Common myeloid progenitor, CD34-positive (primary cell): ENCODE measurements at regions not wholly inside any gene's neighbourhood (a gene's known extent, or its start where the extent isn't known, plus 50 kb on each side); places are given as distances from the start of the nearest gene placed in this dataset.

Experiments
- CTCF ChIA-PET: fragments of 350-600 bp; sonication (Branson Sonifier 250); formaldehyde crosslinking; loops from one replicate; lab custom pipeline; 2021; ENCODE audit warnings: antibody characterized with exemption; lab: Charles Lee
- POLR2A ChIA-PET: fragments of 350-600 bp; sonication (Branson Sonifier 250); formaldehyde crosslinking; loops from one replicate; lab custom pipeline; 2021; ENCODE audit warnings: antibody characterized with exemption; lab: Charles Lee
- DNase-seq, 3 donors: peaks; one replicate each; pipeline versions ENCODE4 v3.0.0 to v3.0.0-alpha.2; 2013
- H3K27ac ChIP-seq, 2 experiments: 1 replicate in 1 of 2; 2 replicates in 1 of 2; pipeline ENCODE4 v1.7.0; 2013; ENCODE audit warnings: inconsistent platforms in 2 of 2, low read length in 2 of 2, mild to moderate bottlenecking in 2 of 2, low read depth in 1 of 2, moderate library complexity in 1 of 2; ENCODE audit not compliant: severe bottlenecking in 2 of 2, insufficient read depth in 1 of 2, poor library complexity in 1 of 2
- H3K27me3 ChIP-seq, 5 experiments: replicated peaks in 2 of 5; 1 replicate in 3 of 5; 2 replicates in 2 of 5; pipeline versions ENCODE4 v1.6.1 to v1.7.0; 2013; ENCODE audit warnings: low read length in 4 of 5, mild to moderate bottlenecking in 2 of 5, moderate library complexity in 2 of 5, inconsistent platforms in 1 of 5; ENCODE audit not compliant: insufficient read depth in 5 of 5, control insufficient read depth in 4 of 5
- H3K36me3 ChIP-seq, 4 experiments: 1 replicate in 2 of 4; 2 replicates in 2 of 4; pipeline versions ENCODE4 v1.6.1 to v1.7.0; 2013; ENCODE audit warnings: low read length in 3 of 4, control low read depth in 1 of 4, mild to moderate bottlenecking in 1 of 4; ENCODE audit not compliant: control insufficient read depth in 4 of 4, insufficient read depth in 4 of 4
- H3K4me1 ChIP-seq, 4 experiments: 1 replicate in 3 of 4; 2 replicates in 1 of 4; pipeline versions ENCODE4 v1.6.1 to v1.7.1; 2013; ENCODE audit warnings: low read length in 3 of 4, mild to moderate bottlenecking in 3 of 4, control low read depth in 1 of 4, inconsistent platforms in 1 of 4, moderate library complexity in 1 of 4; ENCODE audit not compliant: control insufficient read depth in 4 of 4, insufficient read depth in 4 of 4; ENCODE audit errors: control extremely low read depth in 1 of 4
- H3K4me3 ChIP-seq, 7 experiments: 1 replicate in 4 of 7; 2 replicates in 3 of 7; pipeline versions ENCODE4 v1.5.1 to v1.7.0; 2013; ENCODE audit warnings: mild to moderate bottlenecking in 7 of 7, low read length in 6 of 7, moderate library complexity in 6 of 7, inconsistent platforms in 2 of 7, low read depth in 2 of 7, control low read depth in 1 of 7; ENCODE audit not compliant: insufficient read depth in 4 of 7, control insufficient read depth in 1 of 7; ENCODE audit errors: extremely low read depth in 1 of 7
- H3K9me3 ChIP-seq, 5 experiments: 1 replicate in 4 of 5; 2 replicates in 1 of 5; pipeline versions ENCODE4 v1.6.1 to v1.7.1; 2013; ENCODE audit warnings: low read length in 4 of 5, mild to moderate bottlenecking in 2 of 5, inconsistent platforms in 1 of 5, low read depth in 1 of 5, moderate library complexity in 1 of 5; ENCODE audit not compliant: control insufficient read depth in 4 of 5, insufficient read depth in 2 of 5; ENCODE audit errors: control extremely low read depth in 1 of 5
- WGBS: methylation state at CpG from one replicate; pipeline ENCODE4 v1.1.5; 2013; ENCODE audit not compliant: insufficient coverage; 5-methylcytosine and 5-hydroxymethylcytosine counted together

DNA sequence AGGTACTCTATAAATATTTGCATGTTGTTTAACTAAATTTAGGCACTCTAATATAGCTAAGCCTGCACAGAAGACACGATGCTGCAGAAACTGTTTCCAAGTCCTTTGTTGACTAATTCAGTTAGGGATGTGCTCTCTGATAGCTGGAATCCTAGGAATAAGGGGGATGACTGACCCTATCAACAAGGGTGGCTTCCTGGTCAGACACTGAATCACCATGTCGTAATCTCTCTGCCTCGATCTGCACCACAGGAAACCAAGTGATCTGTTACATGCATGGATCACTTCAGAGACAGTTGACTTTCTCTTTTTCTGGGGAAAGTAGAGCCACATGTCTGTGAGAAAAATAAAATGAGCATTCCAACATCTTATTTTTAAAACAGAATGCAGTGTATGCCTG is 169.1 kb downstream of the GUCY2F start:
- H3K27me3 ChIP-seq = peaks cover 0 to 2% (median 0%) of the 10 kb centered on the region in 5 experiments
- no peaks in the 10 kb centered on the region for H3K4me1 ChIP-seq
- ChIA-PET CTCF (no interaction called here), POLR2A (no interaction called here)
- no peaks in the 10 kb centered on the region for H3K36me3 ChIP-seq
- H3K27ac ChIP-seq = no peak overlapping the region
- 33% methylated on average over 1 of the region's 3 CpGs for WGBS
- no peaks in the 10 kb centered on the region for H3K9me3 ChIP-seq
- no peak overlapping the region for H3K4me3 ChIP-seq
- DNase-seq = no peak

GRCh38 chrX:109310031-109310430 is 171.9 kb downstream of the GUCY2F start:
- POLR2A ChIA-PET = no interaction called here
- H3K36me3 ChIP-seq = no peaks in the 10 kb centered on the region
- H3K27ac ChIP-seq = no peak overlapping the region
- H3K4me1 ChIP-seq = no peaks in the 10 kb centered on the region
- DNase-seq = no peak
- 77% methylated on average over 4 of the region's 8 CpGs for WGBS
- no peaks in the 10 kb centered on the region for H3K9me3 ChIP-seq
- no peak overlapping the region for H3K4me3 ChIP-seq
- H3K27me3 ChIP-seq = peaks cover 0 to 8% (median 0%) of the 10 kb centered on the region in 5 experiments
- CTCF ChIA-PET = no interaction called here

DNA sequence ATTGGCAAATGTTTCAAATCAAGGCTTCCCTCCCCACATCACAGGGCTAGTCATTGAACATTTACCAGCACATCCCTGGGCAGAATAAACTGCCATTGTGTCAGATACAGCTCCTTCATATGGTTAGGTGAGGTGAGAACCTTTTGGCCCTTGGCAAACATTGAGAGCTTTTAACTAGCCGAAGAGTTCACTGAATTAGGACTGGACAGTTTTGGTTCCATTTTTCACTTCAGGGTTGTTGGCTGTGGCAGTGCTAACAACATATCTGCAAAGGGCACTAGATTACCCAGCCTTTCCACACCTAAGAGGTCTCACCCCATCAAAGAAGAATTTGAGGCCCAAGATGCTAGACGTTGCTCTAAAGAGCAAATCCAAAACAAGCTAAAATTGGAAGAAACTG is 180.7 kb downstream of the GUCY2F start:
- H3K36me3 ChIP-seq = no peaks in the 10 kb centered on the region
- CTCF ChIA-PET = no interaction called here
- DNase-seq = no peak
- POLR2A ChIA-PET = no interaction called here
- H3K4me1 ChIP-seq = no peaks in the 10 kb centered on the region
- WGBS = 74% methylated on average over 2 of the region's 2 CpGs
- H3K27ac ChIP-seq = no peak overlapping the region
- no peak overlapping the region for H3K4me3 ChIP-seq
- peaks cover 0 to 2% (median 0%) of the 10 kb centered on the region in 5 experiments for H3K9me3 ChIP-seq
- H3K27me3 ChIP-seq = peaks cover 0 to 50% (median 5%) of the 10 kb centered on the region in 5 experiments

DNA sequence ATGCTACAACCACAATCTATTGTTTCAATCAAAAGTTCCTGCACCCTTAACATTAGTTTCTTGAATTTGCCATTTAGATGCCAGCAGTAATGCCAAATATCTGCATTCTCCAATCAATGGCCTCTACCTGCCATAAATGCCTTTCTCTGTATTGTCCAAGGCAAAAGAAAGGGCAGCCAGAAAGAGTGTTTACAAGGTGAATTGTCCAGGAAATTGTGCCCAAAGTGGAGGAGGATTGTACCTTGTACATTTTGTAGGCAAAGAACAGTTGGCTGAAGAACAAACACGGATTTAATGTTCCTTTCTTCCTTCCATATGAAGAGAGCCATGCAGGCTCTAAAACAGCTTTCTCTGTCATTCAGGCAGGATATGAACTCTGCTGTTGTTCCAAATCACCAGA is 181.5 kb downstream of the GUCY2F start:
- CTCF ChIA-PET = no interaction called here
- DNase-seq = no peak

GRCh38 chrX:109299091-109299490 is 182.8 kb downstream of the GUCY2F start:
- DNase-seq = no peak
- Histone ChIP-seq H3K36me3 (no peaks in the 10 kb centered on the region), H3K4me3 (no peak overlapping the region), H3K4me1 (no peaks in the 10 kb centered on the region), H3K27ac (no peak overlapping the region), H3K9me3 (peaks cover 0 to 4% (median 0%) of the 10 kb centered on the region in 5 experiments), H3K27me3 (peaks cover 0 to 68% (median 5%) of the 10 kb centered on the region in 5 experiments)
- POLR2A ChIA-PET = no interaction called here
- 56% methylated on average over 1 of the region's 2 CpGs for WGBS
- CTCF ChIA-PET = no interaction called here

More for the DNA sequence above, 181.5 kb downstream of the GUCY2F start:
- H3K27ac ChIP-seq = no peak overlapping the region
- peaks cover 0 to 2% (median 0%) of the 10 kb centered on the region in 5 experiments for H3K9me3 ChIP-seq
- 30% methylated on average over 1 of the region's 1 CpG for WGBS
- H3K4me1 ChIP-seq = no peaks in the 10 kb centered on the region
- POLR2A ChIA-PET = no interaction called here
- H3K27me3 ChIP-seq = peaks cover 0 to 58% (median 5%) of the 10 kb centered on the region in 5 experiments
- H3K36me3 ChIP-seq = no peaks in the 10 kb centered on the region
- H3K4me3 ChIP-seq = no peak overlapping the region

GRCh38 chrX:109294097-109294814 is 187.6 kb downstream of the GUCY2F start:
- H3K36me3 ChIP-seq = no peaks in the 10 kb centered on the region
- no peak for DNase-seq
- CTCF ChIA-PET = no interaction called here

GRCh38 chrX:109283870-109284269 is 198.0 kb downstream of the GUCY2F start:
- peaks cover 0 to 30% (median 9%) of the 10 kb centered on the region in 5 experiments for H3K27me3 ChIP-seq
- H3K27ac ChIP-seq = no peak overlapping the region
- CTCF ChIA-PET = no interaction called here
- WGBS = 100% methylated on average over 1 of the region's 1 CpG
- POLR2A ChIA-PET = no interaction called here
- H3K36me3 ChIP-seq = no peaks in the 10 kb centered on the region
- no peaks in the 10 kb centered on the region for H3K9me3 ChIP-seq
- peaks cover 0 to 1% (median 0%) of the 10 kb centered on the region in 4 experiments for H3K4me1 ChIP-seq
- DNase-seq = no peak
- no peak overlapping the region for H3K4me3 ChIP-seq

More at GRCh38 chrX:109294097-109294814, 187.6 kb downstream of the GUCY2F start:
- WGBS = 83% methylated on average over 4 of the region's 4 CpGs
- H3K9me3 ChIP-seq = peaks cover 0 to 4% (median 0%) of the 10 kb centered on the region in 5 experiments
- H3K4me3 ChIP-seq = no peak overlapping the region
- H3K27ac ChIP-seq = no peak overlapping the region
- H3K4me1 ChIP-seq = no peaks in the 10 kb centered on the region
- POLR2A ChIA-PET = no interaction called here
- H3K27me3 ChIP-seq = peaks cover 0 to 39% (median 3%) of the 10 kb centered on the region in 5 experiments
